HG03521 (cell line): ENCODE measurements at regions not wholly inside any gene's neighbourhood (a gene's known extent, or its start where the extent isn't known, plus 50 kb on each side); places are given as distances from the start of the nearest gene placed in this dataset.
"Not testable (repeated sequence)": the region's sequence is repeated elsewhere in the genome, so short reads cannot be mapped to it uniquely, and the experiment has no call there.

ENCODE experiments used
- ATAC-seq: cut with Tn5 transposase; IDR thresholded peaks from one replicate; pipeline ENCODE4 v1.9.1; 2021; ENCODE audit warnings: mild to moderate bottlenecking, moderate library complexity; ENCODE audit not compliant: unreplicated experiment

DNA sequence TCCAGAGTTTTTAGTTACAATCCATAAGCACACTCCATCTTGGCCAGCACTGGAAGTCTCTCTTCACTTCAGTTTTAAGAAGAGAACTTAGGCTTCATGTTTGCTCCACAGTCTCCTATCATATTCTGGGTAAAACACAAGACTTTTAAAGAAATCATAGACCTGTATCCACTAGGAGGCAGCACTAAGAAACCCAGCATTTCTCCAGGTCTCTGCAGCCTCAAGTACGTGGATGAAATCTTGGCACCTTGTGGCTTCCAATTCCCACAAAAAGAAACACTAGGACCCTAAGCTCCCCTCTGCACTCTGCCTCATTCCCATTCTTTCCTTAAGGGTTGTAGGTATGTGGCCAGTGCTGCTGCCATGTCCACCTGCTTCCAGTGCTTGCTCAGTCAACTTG, 367.3 kb upstream of the CASK start:
- no peak for ATAC-seq

DNA sequence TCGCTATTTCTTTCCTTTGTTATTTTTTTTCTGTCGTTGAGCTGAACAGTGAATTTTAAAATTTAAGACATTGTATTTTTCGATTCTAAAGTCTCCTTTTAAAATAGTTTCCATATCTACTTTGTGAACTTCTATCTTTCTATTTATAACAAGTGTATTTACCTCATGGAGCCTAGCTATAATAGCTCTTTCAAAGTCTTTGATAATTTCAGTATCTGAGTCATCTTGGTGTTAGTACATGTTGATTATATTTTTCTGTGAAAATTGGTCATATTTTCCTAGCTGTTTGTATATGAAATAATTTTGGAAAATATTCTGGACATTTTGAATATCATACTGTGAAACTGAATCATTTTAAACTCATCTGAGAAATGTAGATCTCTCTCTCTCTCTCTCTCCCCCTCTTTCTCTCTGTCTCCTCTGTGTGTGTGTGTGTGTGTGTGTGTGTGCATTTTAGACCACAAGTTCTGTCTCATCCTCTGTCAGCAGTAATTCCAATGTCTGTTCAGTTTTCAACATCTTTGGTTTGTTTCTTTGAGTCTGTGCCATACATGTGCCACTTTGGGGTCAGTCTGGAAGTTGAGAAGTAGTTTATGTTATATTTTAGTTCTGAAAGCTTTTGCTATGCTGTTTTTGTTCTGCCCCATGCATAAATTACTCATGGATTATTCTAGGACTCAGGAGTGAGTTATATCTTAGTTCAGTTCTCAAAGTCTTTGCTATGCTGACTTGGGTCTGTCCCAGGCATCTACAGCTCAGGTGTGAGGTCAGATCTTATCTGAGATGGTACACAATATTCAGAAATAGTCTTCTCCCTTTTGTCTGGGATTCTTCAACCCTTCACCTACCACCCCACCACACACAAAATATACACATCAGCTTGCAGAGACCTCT, 366.4 kb upstream of the CASK start:
- ATAC-seq = no peak

DNA sequence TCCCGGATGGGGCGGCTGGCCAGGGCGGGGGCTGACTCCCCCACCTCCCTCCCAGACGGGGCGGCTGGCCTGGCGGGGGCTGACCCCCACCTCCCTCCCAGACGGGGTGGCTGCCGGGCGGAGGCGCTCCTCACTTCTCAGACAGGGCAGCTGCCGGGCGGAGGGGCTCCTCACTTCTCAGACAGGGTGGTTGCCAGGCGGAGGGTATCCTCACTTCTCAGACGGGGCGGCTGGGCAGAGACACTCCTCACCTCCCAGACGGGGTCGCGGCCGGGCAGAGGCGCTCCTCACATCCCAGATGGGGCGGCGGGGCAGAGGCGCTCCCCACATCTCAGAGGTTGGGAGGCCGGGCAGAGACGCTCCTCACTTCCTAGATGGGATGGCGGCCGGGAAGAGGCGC, 362.3 kb upstream of the CASK start:
- ATAC-seq = not testable (repeated sequence)

DNA sequence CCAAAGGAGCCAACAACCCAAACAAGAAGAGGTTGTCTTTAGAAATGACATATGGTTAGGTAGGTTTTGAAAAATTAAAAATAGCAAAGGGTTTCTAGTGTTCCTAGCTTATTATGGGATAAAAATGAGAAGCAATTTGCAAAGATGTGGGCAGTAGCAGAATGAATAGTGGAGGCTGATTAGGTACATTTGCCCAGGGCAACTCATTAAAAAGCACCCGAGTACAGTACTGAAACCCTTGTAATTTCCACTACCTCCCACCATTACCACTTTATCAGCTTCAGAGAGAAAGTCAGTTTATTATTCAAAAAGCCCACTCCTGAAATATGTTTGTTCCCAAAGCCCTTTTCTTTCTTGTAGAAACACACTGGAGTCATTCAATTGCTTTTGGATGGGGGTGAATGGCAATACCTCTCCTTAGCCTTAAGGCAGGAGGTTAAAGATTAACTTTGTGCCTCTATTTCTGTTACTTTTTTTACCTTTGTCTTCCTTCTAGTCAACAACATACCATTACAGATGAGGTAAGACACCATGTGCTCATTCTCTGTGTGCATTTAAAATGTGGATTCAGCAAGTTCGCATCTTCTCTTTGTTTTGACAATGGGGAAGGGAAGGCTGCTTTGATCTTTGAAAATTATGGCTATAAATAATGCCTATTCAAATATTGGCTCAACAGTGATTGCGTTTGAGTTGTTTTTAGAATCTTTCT, 353.8 kb upstream of the CASK start:
- ATAC-seq = no peak

DNA sequence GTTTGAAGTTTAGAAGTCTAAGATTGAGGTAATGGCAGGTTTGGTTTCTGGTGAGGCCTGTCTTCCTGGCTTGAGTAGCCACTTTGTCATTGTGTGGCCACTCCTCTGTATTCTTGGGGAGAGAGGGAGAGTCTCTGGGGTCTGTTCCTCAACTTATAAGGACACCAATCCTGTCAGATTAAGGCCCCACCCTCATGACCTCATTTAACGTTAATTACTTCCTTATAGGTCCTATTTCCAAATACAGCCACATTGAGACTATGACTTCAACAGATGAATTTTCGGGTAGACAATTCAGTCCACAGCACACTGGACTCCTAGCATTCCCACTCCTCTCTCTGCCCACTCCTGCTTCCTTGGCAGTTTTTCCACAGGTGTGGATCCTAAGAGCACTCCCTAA, 350.8 kb upstream of the CASK start:
- ATAC-seq = no peak

DNA sequence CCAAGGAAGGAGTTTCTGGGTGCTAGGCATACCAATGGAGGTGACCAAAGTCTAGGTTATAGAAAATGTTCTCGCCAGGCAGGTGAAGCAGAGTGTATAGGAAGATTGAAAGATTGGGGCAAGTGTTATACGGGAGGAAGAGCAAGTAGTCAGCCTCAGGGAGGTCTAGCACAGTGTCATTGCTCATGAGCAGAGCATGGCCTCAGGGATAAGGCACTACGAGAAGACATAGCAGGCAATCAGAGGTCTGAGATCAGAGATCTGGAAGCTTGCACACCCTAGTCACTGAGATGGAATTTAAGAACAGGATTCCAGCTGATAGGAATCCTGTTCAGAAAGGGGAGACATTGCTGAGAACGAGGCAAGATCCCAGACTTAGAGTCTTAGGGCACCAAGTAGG, 350.0 kb upstream of the CASK start:
- ATAC-seq = no peak

DNA sequence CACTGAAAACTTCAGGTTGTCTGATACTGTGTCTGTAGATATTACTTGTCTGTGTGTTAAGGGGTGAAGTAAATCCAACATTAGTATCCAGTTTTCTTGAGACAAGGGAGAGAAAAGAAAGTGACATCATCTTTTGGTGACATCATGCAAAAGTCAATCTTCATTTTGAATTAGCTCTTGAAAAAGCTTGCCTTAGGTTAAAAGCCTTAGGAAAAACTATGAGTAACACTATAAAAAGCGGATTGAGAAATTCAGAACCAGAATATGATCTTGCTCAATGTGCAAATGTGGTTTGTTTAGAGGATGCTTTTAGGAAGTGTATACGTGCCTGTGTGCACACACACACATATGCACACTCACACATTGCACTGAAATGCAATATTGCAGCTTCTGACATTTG, 345.8 kb upstream of the CASK start:
- ATAC-seq = no peak

DNA sequence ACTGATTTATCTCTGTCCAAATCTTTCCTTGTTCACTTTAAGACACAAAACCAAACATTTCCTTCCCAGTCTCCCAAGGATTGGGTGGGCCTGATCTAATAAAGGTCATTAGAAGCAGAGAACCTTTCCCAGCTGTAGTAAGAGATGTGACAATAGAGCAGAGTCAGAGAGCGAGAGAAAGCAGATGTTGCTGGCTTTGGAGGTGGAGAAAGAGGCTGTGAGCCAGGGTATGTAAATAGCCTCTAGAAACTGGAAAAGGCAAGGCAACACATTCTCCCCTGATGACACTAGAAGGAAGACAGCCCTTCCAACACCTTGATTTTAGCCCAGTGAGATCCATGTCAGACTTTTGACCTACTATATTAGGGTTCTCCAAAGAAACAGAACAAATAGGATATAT, 337.5 kb upstream of the CASK start:
- ATAC-seq = no peak

DNA sequence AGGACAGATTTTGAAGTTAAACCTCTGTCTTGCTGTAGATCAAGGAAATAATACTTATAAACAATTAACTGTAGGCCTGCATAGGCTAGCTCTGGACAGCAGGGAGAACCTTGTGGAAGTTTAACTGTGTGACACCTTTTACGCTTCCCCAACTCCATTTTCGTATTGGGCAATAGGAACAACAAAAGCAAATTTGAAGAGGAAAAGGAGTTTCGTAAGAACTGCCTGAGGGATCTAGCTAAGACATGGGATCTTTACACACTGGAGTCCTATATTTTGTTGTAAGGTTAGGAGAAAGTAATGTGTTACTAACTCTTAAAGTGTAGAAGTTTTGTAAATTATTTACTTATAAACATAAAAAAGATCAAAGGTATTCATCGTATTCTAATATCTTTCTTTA, 324.9 kb upstream of the CASK start:
- no peak for ATAC-seq

DNA sequence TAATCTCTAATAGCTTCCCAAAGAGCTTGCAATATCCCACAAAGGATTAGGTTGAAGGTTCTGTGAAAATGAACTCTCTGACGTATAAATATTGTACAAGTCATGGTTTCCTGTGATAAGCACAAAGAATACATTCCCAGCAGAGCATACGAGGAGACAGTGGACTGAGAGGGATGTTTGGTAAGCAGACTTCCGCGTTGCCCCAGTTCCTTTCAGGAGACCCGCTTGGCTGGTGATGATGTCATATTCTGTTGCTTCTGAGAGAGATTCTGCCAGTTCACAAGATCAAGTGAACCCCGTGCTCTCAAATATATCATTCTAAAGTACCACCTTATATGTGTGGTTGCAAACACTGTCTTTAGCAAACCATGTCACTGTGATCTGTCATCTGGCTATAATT, 323.9 kb upstream of the CASK start:
- ATAC-seq = no peak

DNA sequence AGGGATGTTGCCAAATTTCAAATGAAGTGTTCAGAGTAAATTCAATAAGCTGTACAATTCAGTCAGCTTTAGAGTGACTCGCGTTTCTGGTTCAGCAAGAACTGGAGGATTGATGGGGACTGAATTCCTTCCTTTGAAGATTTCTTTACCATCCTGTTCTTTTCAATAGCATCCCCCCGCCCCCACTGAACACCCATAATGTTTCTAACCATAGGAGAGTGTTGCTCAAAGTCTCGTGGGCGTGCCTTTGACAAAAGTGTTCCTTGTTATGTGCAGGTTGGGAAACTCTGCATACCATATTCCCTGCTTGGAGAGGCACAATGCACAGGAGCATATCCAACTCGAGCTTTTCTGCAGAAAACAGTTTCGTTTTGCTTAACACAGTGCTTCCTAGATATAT, 323.5 kb upstream of the CASK start:
- no peak for ATAC-seq

DNA sequence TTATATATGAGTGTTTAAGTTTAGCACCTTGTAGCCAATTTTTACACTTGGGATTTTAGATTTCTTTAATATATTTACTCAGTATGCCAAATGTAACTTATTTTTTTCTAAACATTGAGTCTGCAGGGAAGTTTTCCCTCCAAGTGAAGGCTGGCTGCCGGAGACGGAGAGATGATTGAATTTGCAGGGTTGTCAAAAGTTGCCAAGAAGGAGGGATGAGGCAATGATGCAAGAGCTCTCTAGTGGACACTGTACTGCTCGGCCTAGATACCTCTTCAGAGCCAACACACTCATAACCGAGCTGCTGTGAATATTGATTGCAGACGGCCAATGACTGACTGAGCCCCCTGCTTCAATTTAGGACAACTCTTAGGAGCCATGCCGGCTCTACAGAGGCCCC, 318.6 kb upstream of the CASK start:
- no peak for ATAC-seq

DNA sequence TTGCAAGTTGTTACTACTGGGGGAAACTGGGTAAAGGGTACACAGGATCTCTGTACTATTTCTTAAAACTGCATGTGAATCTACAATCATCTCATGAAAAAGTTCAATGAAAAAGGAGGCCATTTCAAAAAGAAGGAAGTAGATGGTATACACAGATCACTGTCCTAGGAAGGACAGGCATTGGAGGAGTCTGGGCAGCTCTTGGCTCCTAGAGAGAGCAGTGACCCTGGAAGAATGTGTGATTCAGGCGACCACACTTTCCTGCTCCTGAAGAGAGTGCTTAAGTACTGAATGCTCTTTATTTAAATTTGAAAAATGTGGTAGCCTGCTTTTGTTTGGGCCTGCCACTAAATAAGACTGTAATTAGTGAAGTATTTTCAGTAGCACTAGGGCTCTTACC, 318.1 kb upstream of the CASK start:
- ATAC-seq = no peak

DNA sequence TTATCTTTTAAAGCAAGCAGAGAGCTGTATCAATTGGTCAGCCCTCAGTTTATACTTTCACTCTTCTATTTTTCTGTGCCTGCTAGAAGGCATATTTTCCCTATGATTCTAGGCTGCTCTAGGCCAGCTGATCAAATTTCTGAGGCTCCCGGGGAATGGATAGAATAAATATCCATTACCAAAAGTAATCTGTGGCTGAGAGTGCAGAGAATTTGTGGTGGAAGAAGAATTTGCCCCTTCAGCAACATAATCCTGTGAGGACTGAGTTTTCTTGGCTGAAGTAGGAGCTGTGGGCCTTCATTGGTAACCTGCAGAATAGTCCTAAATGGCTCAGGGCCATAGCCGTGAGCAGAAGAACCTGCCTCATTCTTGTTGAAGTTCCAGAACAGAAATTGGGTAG, 314.6 kb upstream of the CASK start:
- no peak for ATAC-seq

DNA sequence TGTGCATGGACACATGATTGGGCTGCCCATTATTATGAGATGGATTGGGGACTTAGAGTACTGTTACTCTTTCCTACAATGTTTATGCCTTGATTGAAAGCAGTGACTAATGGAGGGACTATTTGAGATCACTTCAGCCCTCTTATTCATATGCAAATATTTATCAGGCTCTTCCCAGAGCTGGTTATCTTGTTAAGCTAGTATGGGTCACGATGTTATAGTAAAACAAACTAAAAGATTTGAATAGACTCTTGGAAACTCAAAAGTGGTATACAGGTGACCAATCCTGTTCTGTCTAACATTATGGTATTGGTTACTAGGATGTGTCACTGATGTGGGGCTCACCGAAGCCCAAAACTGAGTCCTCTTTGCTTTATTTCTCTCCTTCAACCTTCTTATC, 306.2 kb upstream of the CASK start:
- ATAC-seq = no peak

DNA sequence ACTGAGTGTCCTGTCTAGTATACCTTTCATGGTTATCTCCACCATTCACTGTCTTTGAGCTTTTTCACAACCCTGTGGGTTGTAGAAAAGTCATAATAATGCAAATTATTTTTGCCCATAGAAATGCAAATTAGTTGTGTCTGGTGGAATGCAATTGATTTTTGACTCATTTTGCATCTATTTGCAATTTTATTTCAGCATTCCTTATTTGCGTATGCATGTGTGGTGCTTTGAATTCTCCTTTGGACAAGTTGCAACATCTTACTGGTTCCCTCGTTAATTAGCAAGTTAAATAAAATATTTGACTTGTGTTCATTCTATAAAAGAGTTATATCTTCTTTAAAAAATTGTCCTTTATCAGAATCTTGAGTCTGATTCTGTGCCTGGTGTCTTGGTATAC, 297.3 kb upstream of the CASK start:
- no peak for ATAC-seq

DNA sequence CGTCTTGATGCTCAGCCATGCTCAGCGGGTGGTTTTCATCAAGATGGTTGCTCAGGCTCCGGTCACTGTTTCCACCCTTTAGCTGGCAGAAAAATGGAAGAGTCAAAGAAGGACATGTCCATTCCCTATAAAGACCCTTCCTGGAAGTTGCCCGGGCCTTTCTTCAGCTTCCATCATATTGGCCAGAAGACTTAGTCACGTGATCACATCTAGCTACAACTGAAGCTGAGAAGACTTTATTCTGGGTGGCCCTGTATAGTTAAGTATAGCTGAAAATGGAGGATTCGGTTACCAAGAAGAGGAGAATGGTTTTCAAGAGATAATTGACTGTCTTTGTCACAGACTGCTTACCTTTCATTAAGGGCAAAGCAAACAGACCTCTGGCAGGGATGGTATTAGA, 296.7 kb upstream of the CASK start:
- no peak for ATAC-seq

DNA sequence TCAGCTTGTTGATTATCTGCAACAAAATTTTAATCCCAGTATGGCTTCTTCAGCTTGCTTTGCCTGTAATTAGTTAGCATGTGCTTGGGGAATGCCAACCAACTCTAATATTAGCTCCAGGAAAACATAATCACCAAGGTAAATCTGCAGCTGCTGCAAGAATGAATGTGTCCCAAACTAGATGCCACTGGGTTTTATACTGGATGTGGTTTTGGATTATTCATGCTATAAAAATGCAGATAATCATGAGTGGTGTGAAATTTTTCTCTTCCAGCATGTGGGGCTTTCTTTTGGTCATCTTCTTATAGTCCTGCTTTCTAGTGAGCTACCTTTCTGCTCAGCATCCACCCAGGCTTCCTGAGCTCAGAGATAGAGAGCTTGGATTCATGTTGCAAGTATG, 295.9 kb upstream of the CASK start:
- no peak for ATAC-seq

DNA sequence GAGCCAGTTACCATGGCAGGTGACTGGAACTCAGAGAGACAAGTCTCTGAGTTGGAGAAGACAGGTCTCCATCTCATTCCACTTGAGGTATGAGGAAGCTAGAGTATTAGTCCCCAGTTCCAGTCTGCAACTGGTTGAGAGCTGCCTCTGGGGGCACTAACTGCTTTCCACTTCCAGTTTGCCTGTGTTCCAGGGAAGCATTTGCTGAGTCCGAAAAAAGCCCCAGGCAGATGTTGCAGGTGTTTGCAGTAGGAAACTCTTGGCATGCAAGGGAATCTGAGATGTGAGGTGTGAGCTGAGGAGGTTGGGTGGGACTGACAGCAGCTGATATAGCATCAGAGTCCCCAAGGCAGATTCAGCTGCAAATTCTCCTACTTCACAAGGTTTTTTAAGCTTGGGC, 272.2 kb upstream of the CASK start:
- no peak for ATAC-seq

DNA sequence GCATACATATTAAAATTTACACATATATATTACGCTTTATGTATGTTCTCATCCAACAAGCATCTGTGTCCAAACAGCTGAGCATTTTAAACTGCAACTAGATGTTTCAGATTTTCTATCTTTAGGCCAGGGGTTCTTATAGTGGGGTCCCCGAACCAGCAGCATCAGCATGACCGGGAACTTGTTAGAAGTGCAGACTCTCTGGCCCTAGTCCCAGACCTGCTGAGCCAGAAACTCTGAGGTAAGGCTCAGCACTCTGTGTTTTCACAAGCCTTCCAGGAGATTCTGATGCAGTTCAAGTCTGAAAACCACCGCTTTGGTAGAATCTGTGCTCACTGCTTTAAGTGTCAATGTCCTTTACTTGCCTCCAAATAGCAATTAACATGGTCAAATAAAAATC, 266.2 kb upstream of the CASK start:
- ATAC-seq = no peak

DNA sequence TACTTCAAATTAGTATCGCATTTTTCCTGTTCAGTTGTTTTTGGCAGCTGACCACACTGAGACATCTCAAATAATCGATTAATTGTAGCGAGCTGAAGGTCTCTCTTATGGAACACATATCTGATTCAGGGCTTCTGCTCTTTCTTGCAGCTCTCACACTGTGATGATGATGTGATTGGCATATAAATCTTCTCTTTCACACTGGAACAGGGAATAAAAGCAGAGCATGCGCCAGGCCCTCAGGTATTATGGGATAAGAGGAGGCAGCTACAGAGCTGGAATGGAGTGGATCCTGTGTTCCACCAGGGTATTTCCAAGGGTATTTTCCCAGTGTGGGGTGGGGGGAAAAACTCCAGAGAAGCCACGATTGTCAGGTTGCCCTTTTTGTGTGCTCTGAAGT, 265.4 kb upstream of the CASK start:
- no peak for ATAC-seq

DNA sequence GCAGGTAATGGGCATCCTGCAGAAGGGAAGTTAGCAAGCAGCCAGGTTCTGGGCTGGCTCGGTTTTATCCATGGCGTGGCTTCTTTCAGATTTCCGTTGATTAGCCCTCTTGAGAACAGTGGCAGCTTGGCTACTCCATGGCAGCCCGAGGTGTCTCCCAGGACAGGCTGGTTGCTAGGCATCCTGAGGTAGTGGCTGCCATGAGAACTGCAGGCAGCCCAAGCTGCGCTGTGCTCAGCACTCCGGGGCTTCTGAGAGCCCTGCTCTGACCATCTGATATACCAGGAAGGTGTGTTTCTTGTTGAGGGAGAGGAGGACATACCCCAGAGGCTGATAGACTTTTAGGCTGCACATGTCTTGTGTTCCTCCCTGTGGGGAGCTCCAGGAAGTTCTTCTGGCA, 253.4 kb upstream of the CASK start:
- no peak for ATAC-seq

DNA sequence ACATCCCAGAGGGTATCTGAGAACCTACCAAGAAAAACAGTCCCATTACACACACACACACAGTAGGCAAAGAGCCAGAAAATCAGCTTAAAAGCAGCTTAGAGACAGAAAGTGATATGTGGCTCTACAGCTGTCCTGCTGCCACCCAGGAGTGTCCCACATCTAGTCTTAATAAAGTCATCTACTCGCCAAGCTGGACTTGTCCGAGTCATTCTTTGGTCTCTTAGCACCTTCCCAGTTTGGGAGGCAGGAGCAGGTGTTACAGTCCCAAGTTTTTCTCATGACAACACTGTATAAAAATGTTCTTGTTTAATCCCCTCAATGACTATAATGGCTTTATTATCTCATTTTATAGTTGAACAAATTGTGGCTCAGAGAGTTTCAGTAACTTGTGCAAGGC, 252.5 kb upstream of the CASK start:
- no peak for ATAC-seq
